ENCODE measurements at regions not wholly inside any gene's neighbourhood (a gene's known extent, or its start where the extent isn't known, plus 50 kb on each side); places are given as distances from the start of the nearest gene placed in this dataset.

DNA sequence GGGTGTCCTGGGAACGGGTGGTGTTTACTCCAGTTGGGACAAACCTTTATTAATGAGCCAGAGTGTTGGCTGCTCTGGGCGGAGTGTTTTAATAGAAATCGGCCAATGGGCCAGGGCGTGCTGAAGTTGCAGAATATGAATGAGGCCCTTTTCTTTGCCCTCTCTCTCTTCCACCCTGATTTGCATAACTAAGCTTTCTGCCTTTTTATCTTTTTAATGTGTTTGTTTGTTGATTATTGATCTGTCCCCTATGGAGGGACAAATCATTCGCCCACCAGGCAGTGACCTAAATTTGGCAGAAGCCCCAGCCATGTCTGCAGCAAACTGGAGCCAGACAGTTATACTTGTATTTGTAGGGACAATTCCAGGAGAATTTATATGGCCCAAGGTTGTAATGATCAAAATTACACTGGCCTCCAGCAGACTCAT lies 420.9 kb downstream of the PREX1 start:
- TF ChIP-seq, protein P1, sequence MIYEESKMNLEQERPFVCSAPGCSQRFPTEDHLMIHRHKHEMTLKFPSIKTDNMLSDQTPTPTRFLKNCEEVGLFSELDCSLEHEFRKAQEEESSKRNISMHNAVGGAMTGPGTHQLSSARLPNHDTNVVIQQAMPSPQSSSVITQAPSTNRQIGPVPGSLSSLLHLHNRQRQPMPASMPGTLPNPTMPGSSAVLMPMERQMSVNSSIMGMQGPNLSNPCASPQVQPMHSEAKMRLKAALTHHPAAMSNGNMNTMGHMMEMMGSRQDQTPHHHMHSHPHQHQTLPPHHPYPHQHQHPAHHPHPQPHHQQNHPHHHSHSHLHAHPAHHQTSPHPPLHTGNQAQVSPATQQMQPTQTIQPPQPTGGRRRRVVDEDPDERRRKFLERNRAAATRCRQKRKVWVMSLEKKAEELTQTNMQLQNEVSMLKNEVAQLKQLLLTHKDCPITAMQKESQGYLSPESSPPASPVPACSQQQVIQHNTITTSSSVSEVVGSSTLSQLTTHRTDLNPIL (CRISPR knock-in tag; IDR thresholded peaks at IDR 0.05; ENCODE audit: low read depth), result no peak
- TF ChIP-seq, protein P2, sequence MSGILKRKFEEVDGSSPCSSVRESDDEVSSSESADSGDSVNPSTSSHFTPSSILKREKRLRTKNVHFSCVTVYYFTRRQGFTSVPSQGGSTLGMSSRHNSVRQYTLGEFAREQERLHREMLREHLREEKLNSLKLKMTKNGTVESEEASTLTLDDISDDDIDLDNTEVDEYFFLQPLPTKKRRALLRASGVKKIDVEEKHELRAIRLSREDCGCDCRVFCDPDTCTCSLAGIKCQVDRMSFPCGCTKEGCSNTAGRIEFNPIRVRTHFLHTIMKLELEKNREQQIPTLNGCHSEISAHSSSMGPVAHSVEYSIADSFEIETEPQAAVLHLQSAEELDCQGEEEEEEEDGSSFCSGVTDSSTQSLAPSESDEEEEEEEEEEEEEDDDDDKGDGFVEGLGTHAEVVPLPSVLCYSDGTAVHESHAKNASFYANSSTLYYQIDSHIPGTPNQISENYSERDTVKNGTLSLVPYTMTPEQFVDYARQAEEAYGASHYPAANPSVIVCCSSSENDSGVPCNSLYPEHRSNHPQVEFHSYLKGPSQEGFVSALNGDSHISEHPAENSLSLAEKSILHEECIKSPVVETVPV (CRISPR knock-in tag; IDR thresholded peaks at IDR 0.05), result no peak
- TF ChIP-seq, protein P3, sequence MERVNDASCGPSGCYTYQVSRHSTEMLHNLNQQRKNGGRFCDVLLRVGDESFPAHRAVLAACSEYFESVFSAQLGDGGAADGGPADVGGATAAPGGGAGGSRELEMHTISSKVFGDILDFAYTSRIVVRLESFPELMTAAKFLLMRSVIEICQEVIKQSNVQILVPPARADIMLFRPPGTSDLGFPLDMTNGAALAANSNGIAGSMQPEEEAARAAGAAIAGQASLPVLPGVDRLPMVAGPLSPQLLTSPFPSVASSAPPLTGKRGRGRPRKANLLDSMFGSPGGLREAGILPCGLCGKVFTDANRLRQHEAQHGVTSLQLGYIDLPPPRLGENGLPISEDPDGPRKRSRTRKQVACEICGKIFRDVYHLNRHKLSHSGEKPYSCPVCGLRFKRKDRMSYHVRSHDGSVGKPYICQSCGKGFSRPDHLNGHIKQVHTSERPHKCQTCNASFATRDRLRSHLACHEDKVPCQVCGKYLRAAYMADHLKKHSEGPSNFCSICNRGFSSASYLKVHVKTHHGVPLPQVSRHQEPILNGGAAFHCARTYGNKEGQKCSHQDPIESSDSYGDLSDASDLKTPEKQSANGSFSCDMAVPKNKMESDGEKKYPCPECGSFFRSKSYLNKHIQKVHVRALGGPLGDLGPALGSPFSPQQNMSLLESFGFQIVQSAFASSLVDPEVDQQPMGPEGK (CRISPR knock-in tag; IDR thresholded peaks at IDR 0.05; ENCODE audit: borderline replicate concordance), result no peak
- TF ChIP-seq ISL1 (CRISPR knock-in tag; IDR thresholded peaks at IDR 0.05) (no peak), ZNF565 (CRISPR knock-in tag; conservative IDR thresholded peaks at IDR 0.05; ENCODE audit: low read depth) (no peak), ESRRG (CRISPR knock-in tag; IDR thresholded peaks at IDR 0.05) (no peak)
- TF ChIP-seq, protein P4, sequence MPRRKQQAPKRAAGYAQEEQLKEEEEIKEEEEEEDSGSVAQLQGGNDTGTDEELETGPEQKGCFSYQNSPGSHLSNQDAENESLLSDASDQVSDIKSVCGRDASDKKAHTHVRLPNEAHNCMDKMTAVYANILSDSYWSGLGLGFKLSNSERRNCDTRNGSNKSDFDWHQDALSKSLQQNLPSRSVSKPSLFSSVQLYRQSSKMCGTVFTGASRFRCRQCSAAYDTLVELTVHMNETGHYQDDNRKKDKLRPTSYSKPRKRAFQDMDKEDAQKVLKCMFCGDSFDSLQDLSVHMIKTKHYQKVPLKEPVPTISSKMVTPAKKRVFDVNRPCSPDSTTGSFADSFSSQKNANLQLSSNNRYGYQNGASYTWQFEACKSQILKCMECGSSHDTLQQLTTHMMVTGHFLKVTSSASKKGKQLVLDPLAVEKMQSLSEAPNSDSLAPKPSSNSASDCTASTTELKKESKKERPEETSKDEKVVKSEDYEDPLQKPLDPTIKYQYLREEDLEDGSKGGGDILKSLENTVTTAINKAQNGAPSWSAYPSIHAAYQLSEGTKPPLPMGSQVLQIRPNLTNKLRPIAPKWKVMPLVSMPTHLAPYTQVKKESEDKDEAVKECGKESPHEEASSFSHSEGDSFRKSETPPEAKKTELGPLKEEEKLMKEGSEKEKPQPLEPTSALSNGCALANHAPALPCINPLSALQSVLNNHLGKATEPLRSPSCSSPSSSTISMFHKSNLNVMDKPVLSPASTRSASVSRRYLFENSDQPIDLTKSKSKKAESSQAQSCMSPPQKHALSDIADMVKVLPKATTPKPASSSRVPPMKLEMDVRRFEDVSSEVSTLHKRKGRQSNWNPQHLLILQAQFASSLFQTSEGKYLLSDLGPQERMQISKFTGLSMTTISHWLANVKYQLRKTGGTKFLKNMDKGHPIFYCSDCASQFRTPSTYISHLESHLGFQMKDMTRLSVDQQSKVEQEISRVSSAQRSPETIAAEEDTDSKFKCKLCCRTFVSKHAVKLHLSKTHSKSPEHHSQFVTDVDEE (CRISPR knock-in tag; IDR thresholded peaks at IDR 0.05), result no peak

Data from SK-N-SH treated with all-trans-retinoic acid at 6 μM for 48 hours (cell line).